Ovary (tissue), 1 donor: ENCODE measurements at regions not wholly inside any gene's neighbourhood (a gene's known extent, or its start where the extent isn't known, plus 50 kb on each side); places are given as distances from the start of the nearest gene placed in this dataset.

Experiments
- EP300 ChIP-seq: sonication (generic); formaldehyde crosslinking; IDR thresholded peaks from one replicate; pipeline ENCODE4 v1.6.1; 2017; ENCODE audit warnings: antibody characterized with exemption
- POLR2A ChIP-seq: fragments of 450-650 bp; IDR thresholded peaks from one replicate; pipeline ENCODE4 v1.6.1; 2017; ENCODE audit warnings: antibody characterized with exemption, mild to moderate bottlenecking, moderate library complexity

DNA sequence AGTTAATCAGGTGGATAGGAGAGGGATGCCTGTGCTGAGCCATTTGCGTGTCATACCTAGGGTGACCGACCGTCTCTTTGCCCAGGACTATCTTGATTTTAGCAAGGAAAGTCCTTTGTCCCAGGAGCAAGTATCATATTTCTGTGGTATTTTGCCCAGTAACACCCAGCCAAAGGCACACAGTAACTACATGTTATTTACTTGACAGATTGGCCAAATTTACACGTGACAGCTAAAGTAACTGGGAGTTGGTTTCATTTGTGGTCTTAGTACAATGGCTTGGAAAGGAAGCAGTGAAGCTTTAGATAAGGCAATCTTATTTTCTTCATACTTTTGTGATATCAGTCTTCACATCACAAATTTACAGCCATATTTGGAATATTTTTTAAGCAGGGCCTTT lies 142.1 kb downstream of the JCAD start:
- TF ChIP-seq EP300 (no peak), POLR2A (no peak)
